Stimulated activated naive CD8-positive, alpha-beta T cell treated with anti-CD3 and anti-CD28 coated beads, Interleukin-15, amount 100 ng/mL, for 72 hours (primary cell): ENCODE measurements at regions not wholly inside any gene's neighbourhood (a gene's known extent, or its start where the extent isn't known, plus 50 kb on each side); places are given as distances from the start of the nearest gene placed in this dataset.

ENCODE experiments used
- ATAC-seq: fragments of 150-1000 bp; cut with Tn5 transposase; 2 replicates; pipeline ENCODE4 v1.10.0; 2021; ENCODE audit warnings: mild to moderate bottlenecking, moderate library complexity
- DNase-seq, 2 donors: peaks; one replicate each; pipeline ENCODE4 v3.0.0; 2021 to 2022
- H3K27ac Mint-ChIP-seq, 2 donors: one replicate each; pipeline ENCODE4 v1.8.0; 2022; ENCODE audit warnings: mild to moderate bottlenecking in 2 of 2, mixed read lengths in 2 of 2, moderate library complexity in 2 of 2
- H3K27me3 Mint-ChIP-seq: one replicate; pipeline ENCODE4 v1.8.0; 2022; ENCODE audit warnings: mixed read lengths
- H3K4me1 Mint-ChIP-seq: one replicate; pipeline ENCODE4 v1.8.0; 2022; ENCODE audit warnings: mild to moderate bottlenecking, mixed read lengths
- H3K4me3 Mint-ChIP-seq, 2 donors: one replicate each; pipeline ENCODE4 v1.8.0; 2022; ENCODE audit warnings: mild to moderate bottlenecking in 2 of 2, mixed read lengths in 2 of 2, moderate library complexity in 1 of 2
- H3K9me3 Mint-ChIP-seq, 2 donors: one replicate each; pipeline ENCODE4 v1.8.0; 2022; ENCODE audit warnings: mixed read lengths in 2 of 2

GRCh38 chr1:37262439-37263170 is 211.8 kb upstream of the ZC3H12A start:
- Mint-ChIP-seq H3K27me3 (peaks cover 37% of the 10 kb centered on the region), H3K27ac (no peak overlapping the region), H3K4me1 (no peaks in the 10 kb centered on the region), H3K9me3 (no peaks in the 10 kb centered on the region), H3K4me3 (no peak overlapping the region)
- DNase-seq (no peak), ATAC-seq (no peak)

GRCh38 chr1:37265156-37265555 is 209.2 kb upstream of the ZC3H12A start:
- no peak overlapping the region for H3K4me3 Mint-ChIP-seq
- no peak for DNase-seq
- H3K9me3 Mint-ChIP-seq, result no peaks in the 10 kb centered on the region
- no peak overlapping the region for H3K27ac Mint-ChIP-seq
- ATAC-seq, result no peak
- H3K4me1 Mint-ChIP-seq, result no peaks in the 10 kb centered on the region
- peaks cover 20% of the 10 kb centered on the region for H3K27me3 Mint-ChIP-seq

- Mint-ChIP-seq H3K4me1 (no peaks in the 10 kb centered on the region), H3K9me3 (no peaks in the 10 kb centered on the region), H3K4me3 (no peak overlapping the region), H3K27me3 (peaks cover 20% of the 10 kb centered on the region), H3K27ac (no peak overlapping the region)
- no peak for DNase-seq
- no peak for ATAC-seq
These were observed 208.4 kb upstream of the ZC3H12A start for GRCh38 chr1:37265786-37266667.

- ATAC-seq (no peak), DNase-seq (no peak)
- no peak overlapping the region for H3K4me3 Mint-ChIP-seq
- no peaks in the 10 kb centered on the region for H3K9me3 Mint-ChIP-seq
- H3K4me1 Mint-ChIP-seq, result no peaks in the 10 kb centered on the region
- peaks cover 31% of the 10 kb centered on the region for H3K27me3 Mint-ChIP-seq
- H3K27ac Mint-ChIP-seq, result no peak overlapping the region
These were observed 207.1 kb upstream of the ZC3H12A start for GRCh38 chr1:37267111-37267835.

GRCh38 chr1:37270639-37271038 is 203.7 kb upstream of the ZC3H12A start:
- no peak for DNase-seq
- H3K27me3 Mint-ChIP-seq, result peaks cover 26% of the 10 kb centered on the region
- H3K4me1 Mint-ChIP-seq, result no peaks in the 10 kb centered on the region
- no peaks in the 10 kb centered on the region for H3K9me3 Mint-ChIP-seq
- no peak overlapping the region for H3K4me3 Mint-ChIP-seq
- no peak for ATAC-seq
- no peak overlapping the region for H3K27ac Mint-ChIP-seq

GRCh38 chr1:37272626-37273025 is 201.8 kb upstream of the ZC3H12A start:
- Mint-ChIP-seq H3K4me3 (no peak overlapping the region), H3K9me3 (no peaks in the 10 kb centered on the region), H3K27me3 (peaks cover 17% of the 10 kb centered on the region), H3K4me1 (no peaks in the 10 kb centered on the region), H3K27ac (no peak overlapping the region)
- DNase-seq (no peak), ATAC-seq (no peak)

GRCh38 chr1:37274486-37274885 is 199.9 kb upstream of the ZC3H12A start:
- H3K4me1 Mint-ChIP-seq, result no peaks in the 10 kb centered on the region
- H3K9me3 Mint-ChIP-seq, result peaks cover 1 to 2% of the 10 kb centered on the region in 2 donors
- peaks cover 23% of the 10 kb centered on the region for H3K27me3 Mint-ChIP-seq
- H3K4me3 Mint-ChIP-seq, result no peak overlapping the region
- ATAC-seq (no peak), DNase-seq (no peak)
- H3K27ac Mint-ChIP-seq, result no peak overlapping the region

GRCh38 chr1:37274938-37275631 is 199.3 kb upstream of the ZC3H12A start:
- Mint-ChIP-seq H3K4me3 (no peak overlapping the region), H3K9me3 (peaks cover 7 to 8% of the 10 kb centered on the region in 2 donors), H3K27me3 (peaks cover 29% of the 10 kb centered on the region), H3K27ac (no peak overlapping the region), H3K4me1 (no peaks in the 10 kb centered on the region)
- no peak for ATAC-seq
- no peak for DNase-seq

- Mint-ChIP-seq H3K9me3 (peaks cover 11 to 20% of the 10 kb centered on the region in 2 donors), H3K4me1 (no peaks in the 10 kb centered on the region), H3K4me3 (no peak overlapping the region), H3K27ac (no peak overlapping the region), H3K27me3 (peaks cover 34% of the 10 kb centered on the region)
- DNase-seq (no peak), ATAC-seq (no peak)
These were observed 197.0 kb upstream of the ZC3H12A start for GRCh38 chr1:37277366-37277765.

GRCh38 chr1:37281354-37281753 is 193.0 kb upstream of the ZC3H12A start:
- no peak for ATAC-seq
- H3K4me1 Mint-ChIP-seq, result no peaks in the 10 kb centered on the region
- H3K27me3 Mint-ChIP-seq, result peaks cover 42% of the 10 kb centered on the region

GRCh38 chr1:37282764-37283163 is 191.6 kb upstream of the ZC3H12A start:
- H3K4me3 Mint-ChIP-seq, result no peak overlapping the region
- H3K9me3 Mint-ChIP-seq, result peaks cover 11 to 27% of the 10 kb centered on the region in 2 donors
- ATAC-seq, result no peak

More at GRCh38 chr1:37281354-37281753, 193.0 kb upstream of the ZC3H12A start:
- no peak overlapping the region for H3K4me3 Mint-ChIP-seq
- H3K9me3 Mint-ChIP-seq, result peaks cover 11 to 27% of the 10 kb centered on the region in 2 donors
- no peak for DNase-seq
- H3K27ac Mint-ChIP-seq, result no peak overlapping the region

GRCh38 chr1:37284053-37284452 is 190.3 kb upstream of the ZC3H12A start:
- Mint-ChIP-seq H3K4me3 (no peak overlapping the region), H3K27ac (no peak overlapping the region), H3K9me3 (peaks cover 11 to 27% of the 10 kb centered on the region in 2 donors), H3K4me1 (peaks cover 5% of the 10 kb centered on the region), H3K27me3 (peaks cover 43% of the 10 kb centered on the region)
- ATAC-seq (no peak), DNase-seq (no peak)

More at GRCh38 chr1:37282764-37283163, 191.6 kb upstream of the ZC3H12A start:
- peaks cover 43% of the 10 kb centered on the region for H3K27me3 Mint-ChIP-seq
- no peak overlapping the region for H3K27ac Mint-ChIP-seq
- H3K4me1 Mint-ChIP-seq, result no peaks in the 10 kb centered on the region
- DNase-seq, result no peak

GRCh38 chr1:37286881-37287280 is 187.5 kb upstream of the ZC3H12A start:
- Mint-ChIP-seq H3K4me1 (peaks cover 11% of the 10 kb centered on the region), H3K9me3 (peaks cover 4 to 8% of the 10 kb centered on the region in 2 donors), H3K27me3 (peaks cover 32% of the 10 kb centered on the region), H3K4me3 (no peak overlapping the region), H3K27ac (no peak overlapping the region)
- DNase-seq, result no peak
- ATAC-seq, result no peak

- no peak overlapping the region for H3K27ac Mint-ChIP-seq
- peaks cover 4 to 6% of the 10 kb centered on the region in 2 donors for H3K9me3 Mint-ChIP-seq
- DNase-seq (peak; percentile 3 to 17), ATAC-seq (peak; percentile 52)
- peak overlapping the region in 1 of 2 donors; percentile 8 for H3K4me3 Mint-ChIP-seq
- peaks cover 24% of the 10 kb centered on the region for H3K27me3 Mint-ChIP-seq
- peaks cover 11% of the 10 kb centered on the region for H3K4me1 Mint-ChIP-seq
These were observed 185.5 kb upstream of the ZC3H12A start for GRCh38 chr1:37288900-37289299.

- Mint-ChIP-seq H3K27ac (no peak overlapping the region), H3K4me1 (peaks cover 11% of the 10 kb centered on the region)
These were observed 183.7 kb upstream of the ZC3H12A start for GRCh38 chr1:37290718-37291117.

More at GRCh38 chr1:37290718-37291117, 183.7 kb upstream of the ZC3H12A start:
- H3K4me3 Mint-ChIP-seq, result no peak overlapping the region
- H3K9me3 Mint-ChIP-seq, result peaks cover 0 to 4% of the 10 kb centered on the region in 2 donors
- no peak for DNase-seq
- no peak for ATAC-seq
- peaks cover 34% of the 10 kb centered on the region for H3K27me3 Mint-ChIP-seq
